ENCODE measurements at regions not wholly inside any gene's neighbourhood (a gene's known extent, or its start where the extent isn't known, plus 50 kb on each side); places are given as distances from the start of the nearest gene placed in this dataset.

DNA sequence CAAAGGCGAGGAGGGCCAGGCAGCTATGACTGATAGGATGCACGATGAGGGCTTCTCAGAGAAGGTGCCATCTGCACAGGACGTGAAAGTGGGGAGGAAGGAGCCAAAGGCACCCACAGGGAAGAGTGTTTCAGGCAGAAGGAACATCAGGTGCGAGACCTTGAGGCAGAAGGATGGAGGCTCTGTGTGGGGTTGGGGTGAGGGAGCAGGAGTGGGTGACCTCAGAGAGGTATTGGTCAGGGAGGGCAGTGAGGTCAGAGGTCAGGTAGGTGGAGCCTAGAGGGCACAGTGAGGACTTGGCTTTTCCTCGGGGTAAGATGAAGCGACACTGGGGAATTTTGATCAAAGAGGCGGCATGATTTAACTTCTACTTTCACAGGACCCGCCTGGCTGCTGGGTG lies 64.7 kb upstream of the XPA start:
- Histone ChIP-seq H3K27me3 (ENCODE audit: control insufficient read depth, insufficient read depth, low read length) (peaks cover 56% of the 10 kb centered on the region), H3K9me3 (ENCODE audit: control insufficient read depth, insufficient read depth, low read length) (no peaks in the 10 kb centered on the region; the same call in 1 of the 2 replicates), H2AK9ac (replicated peaks; ENCODE audit: low read depth, low read length, poor library complexity) (no peak overlapping the region), H3K18ac (ENCODE audit: low read depth, low read length) (no peak overlapping the region), H2BK120ac (ENCODE audit: low read depth, low read length) (no peak overlapping the region), H3K4me1 (ENCODE audit: control insufficient read depth, insufficient read depth, low read length) (peaks cover 3% of the 10 kb centered on the region; the same call in 1 of the 2 replicates), H3K23ac (ENCODE audit: low read depth, low read length) (no peak overlapping the region), H2BK15ac (ENCODE audit: low read depth, low read length) (no peak overlapping the region), H3K4me3 (ENCODE audit: insufficient read depth, low read depth, low read length) (no peak overlapping the region), H3K4me2 (ENCODE audit: low read depth, low read length) (no peak overlapping the region), H3K9me1 (ENCODE audit: insufficient read depth, low read length) (no peaks in the 10 kb centered on the region), H3K14ac (replicated peaks; ENCODE audit: low read depth, low read length) (no peak overlapping the region), H2BK20ac (ENCODE audit: low read depth, low read length) (no peak overlapping the region), H3K36me3 (ENCODE audit: control insufficient read depth, insufficient read depth, low read length) (no peaks in the 10 kb centered on the region), H3K27ac (ENCODE audit: insufficient read depth, low read length) (no peak overlapping the region), H4K91ac (ENCODE audit: insufficient read depth, low read depth, low read length) (no peak overlapping the region), H3K79me1 (ENCODE audit: low read depth in 1 of 2, low read length in 2 of 2) (no peaks in the 10 kb centered on the region), H2AK5ac (ENCODE audit: low read depth, low read length) (no peak overlapping the region), H4K5ac (ENCODE audit: low read depth, low read length) (no peak overlapping the region), H2AFZ (replicated peaks; ENCODE audit: low read length, poor library complexity) (no peak overlapping the region), H3K4ac (ENCODE audit: low read depth, low read length) (no peak overlapping the region), H4K8ac (ENCODE audit: low read depth in 2 of 2, low read length in 2 of 2) (no peak overlapping the region), H3K9ac (ENCODE audit: low read depth, low read length) (no peak overlapping the region), H3K56ac (ENCODE audit: extremely low read depth, insufficient read depth, low read length) (no peak overlapping the region), H4K20me1 (ENCODE audit: insufficient read depth, low read length) (no peaks in the 10 kb centered on the region), H2BK5ac (ENCODE audit: low read depth, low read length, poor library complexity, severe bottlenecking) (no peak overlapping the region)
- dilution Hi-C loops (cut with HindIII; ENCODE audit: low sequenced_read_pairs, unreplicated experiment) (no loop called here), intact Hi-C loops (cut with micrococcal nuclease) (no loop called here), in situ Hi-C loops (cut with MboI; ENCODE audit: low sequenced_read_pairs) (no loop called here)
- no peak for TF ChIP-seq RCOR1 (IDR thresholded peaks at IDR 0.05; ENCODE audit: insufficient replicate concordance, low read length)
- TF ChIP-seq, protein P1, sequence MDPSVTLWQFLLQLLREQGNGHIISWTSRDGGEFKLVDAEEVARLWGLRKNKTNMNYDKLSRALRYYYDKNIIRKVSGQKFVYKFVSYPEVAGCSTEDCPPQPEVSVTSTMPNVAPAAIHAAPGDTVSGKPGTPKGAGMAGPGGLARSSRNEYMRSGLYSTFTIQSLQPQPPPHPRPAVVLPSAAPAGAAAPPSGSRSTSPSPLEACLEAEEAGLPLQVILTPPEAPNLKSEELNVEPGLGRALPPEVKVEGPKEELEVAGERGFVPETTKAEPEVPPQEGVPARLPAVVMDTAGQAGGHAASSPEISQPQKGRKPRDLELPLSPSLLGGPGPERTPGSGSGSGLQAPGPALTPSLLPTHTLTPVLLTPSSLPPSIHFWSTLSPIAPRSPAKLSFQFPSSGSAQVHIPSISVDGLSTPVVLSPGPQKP (IDR thresholded peaks at IDR 0.05; ENCODE audit: borderline replicate concordance, low read depth, low read length) = no peak
- no peak for TF ChIP-seq CHD1 (IDR thresholded peaks at IDR 0.05; ENCODE audit: low read depth, low read length)
- no peak for TF ChIP-seq MXI1 (IDR thresholded peaks at IDR 0.05; ENCODE audit: borderline replicate concordance, low read depth, low read length)
- no peak for TF ChIP-seq NFE2L2 (IDR thresholded peaks at IDR 0.05; ENCODE audit: low read depth, low read length)
- no peak for TF ChIP-seq RAD21 (IDR thresholded peaks at IDR 0.05; ENCODE audit: low read length)
- TF ChIP-seq, protein P2, sequence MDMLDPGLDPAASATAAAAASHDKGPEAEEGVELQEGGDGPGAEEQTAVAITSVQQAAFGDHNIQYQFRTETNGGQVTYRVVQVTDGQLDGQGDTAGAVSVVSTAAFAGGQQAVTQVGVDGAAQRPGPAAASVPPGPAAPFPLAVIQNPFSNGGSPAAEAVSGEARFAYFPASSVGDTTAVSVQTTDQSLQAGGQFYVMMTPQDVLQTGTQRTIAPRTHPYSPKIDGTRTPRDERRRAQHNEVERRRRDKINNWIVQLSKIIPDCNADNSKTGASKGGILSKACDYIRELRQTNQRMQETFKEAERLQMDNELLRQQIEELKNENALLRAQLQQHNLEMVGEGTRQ (IDR thresholded peaks at IDR 0.05; ENCODE audit: low read depth, low read length) = no peak
- TF ChIP-seq CEBPB (IDR thresholded peaks at IDR 0.05; ENCODE audit: low read depth, low read length) = no peak
- no TSS peak for BruUV-seq (replicated peaks)
- CTCF ChIA-PET = no interaction called here
- ATAC-seq (ENCODE audit: low read depth) (no peak), DNase-seq (no peak)
- POLR2A ChIA-PET (ENCODE audit: unreplicated experiment) = no interaction called here
- 59% methylated on average over 4 of the region's 8 CpGs; no CpG with 5 or more reads in 1 of the 2 experiments for WGBS, 2 experiments (ENCODE audit: extremely low coverage in 2 of 2, insufficient read length in 1 of 2)
